ENCODE measurements at regions not wholly inside any gene's neighbourhood (a gene's known extent, or its start where the extent isn't known, plus 50 kb on each side); places are given as distances from the start of the nearest gene placed in this dataset.

DNA sequence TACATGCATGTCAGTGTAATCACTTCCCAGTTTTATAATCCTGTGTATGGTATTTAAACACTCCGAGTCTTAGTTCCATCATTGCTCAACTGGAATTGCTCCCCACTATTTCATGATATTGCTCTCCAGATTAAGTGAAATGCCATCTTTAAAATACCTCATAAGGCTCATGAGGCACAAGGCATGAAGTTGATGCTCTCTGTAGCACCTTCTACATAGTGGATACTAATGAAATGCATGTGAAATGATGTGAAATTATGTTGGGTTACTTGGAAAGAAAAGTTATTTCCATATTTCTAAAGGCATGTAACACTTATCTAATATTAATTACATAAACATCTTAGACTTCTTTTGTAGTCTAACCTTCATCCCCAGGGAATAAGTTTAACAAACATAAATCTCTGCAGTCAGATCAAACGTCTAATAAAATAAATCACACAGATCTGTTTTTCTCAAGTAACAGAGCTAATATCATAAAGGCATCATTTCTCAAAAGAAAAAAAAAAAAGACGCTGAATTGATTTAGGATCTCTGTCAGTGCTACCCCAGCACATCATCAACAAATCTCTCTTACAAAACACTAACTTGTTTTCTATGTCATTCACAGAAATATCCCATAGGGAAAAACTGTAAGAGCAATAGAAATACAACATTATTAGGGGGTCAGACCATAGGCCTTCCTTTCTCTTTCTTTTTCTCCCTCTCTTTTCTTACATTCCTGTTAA is 736.0 kb upstream of the LRRC4C start:
- TF ChIP-seq, protein P1, sequence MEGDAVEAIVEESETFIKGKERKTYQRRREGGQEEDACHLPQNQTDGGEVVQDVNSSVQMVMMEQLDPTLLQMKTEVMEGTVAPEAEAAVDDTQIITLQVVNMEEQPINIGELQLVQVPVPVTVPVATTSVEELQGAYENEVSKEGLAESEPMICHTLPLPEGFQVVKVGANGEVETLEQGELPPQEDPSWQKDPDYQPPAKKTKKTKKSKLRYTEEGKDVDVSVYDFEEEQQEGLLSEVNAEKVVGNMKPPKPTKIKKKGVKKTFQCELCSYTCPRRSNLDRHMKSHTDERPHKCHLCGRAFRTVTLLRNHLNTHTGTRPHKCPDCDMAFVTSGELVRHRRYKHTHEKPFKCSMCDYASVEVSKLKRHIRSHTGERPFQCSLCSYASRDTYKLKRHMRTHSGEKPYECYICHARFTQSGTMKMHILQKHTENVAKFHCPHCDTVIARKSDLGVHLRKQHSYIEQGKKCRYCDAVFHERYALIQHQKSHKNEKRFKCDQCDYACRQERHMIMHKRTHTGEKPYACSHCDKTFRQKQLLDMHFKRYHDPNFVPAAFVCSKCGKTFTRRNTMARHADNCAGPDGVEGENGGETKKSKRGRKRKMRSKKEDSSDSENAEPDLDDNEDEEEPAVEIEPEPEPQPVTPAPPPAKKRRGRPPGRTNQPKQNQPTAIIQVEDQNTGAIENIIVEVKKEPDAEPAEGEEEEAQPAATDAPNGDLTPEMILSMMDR (IDR thresholded peaks at IDR 0.05; ENCODE audit: borderline replicate concordance, extremely low read depth, low read length, poor library complexity, severe bottlenecking) = no peak
- TF ChIP-seq EZH2 (IDR thresholded peaks at IDR 0.05; ENCODE audit: borderline replicate concordance, low read depth, low read length, severe bottlenecking) = no peak
- DNase-seq (no peak), ATAC-seq (ENCODE audit: insufficient read depth, low read depth) (no peak)
- no peak overlapping the region for H3K27ac ChIP-seq (ENCODE audit: low read length)
- H3K79me2 ChIP-seq (ENCODE audit: insufficient read depth, low read length) = no peaks in the 10 kb centered on the region
- peaks cover 4% of the 10 kb centered on the region for H3K9me3 ChIP-seq (ENCODE audit: insufficient read depth, low read length, severe bottlenecking)
- H2AFZ ChIP-seq (ENCODE audit: low read depth, low read length) = no peak overlapping the region
- no peaks in the 10 kb centered on the region for H3K27me3 ChIP-seq (ENCODE audit: insufficient read depth, low read length, poor library complexity)
- no peaks in the 10 kb centered on the region for H4K20me1 ChIP-seq (ENCODE audit: insufficient read depth, low read length)
- H3K4me2 ChIP-seq (ENCODE audit: insufficient read depth, low read length) = no peak overlapping the region
- no peaks in the 10 kb centered on the region for H3K4me1 ChIP-seq (ENCODE audit: insufficient read depth, low read length)
- no peak overlapping the region for H3K9ac ChIP-seq (ENCODE audit: low read depth, low read length)
- no peaks in the 10 kb centered on the region for H3K36me3 ChIP-seq (ENCODE audit: insufficient read depth, low read length)
- H3K4me3 ChIP-seq (ENCODE audit: low read depth in 1 of 2, low read length in 2 of 2) = no peak overlapping the region

DNA sequence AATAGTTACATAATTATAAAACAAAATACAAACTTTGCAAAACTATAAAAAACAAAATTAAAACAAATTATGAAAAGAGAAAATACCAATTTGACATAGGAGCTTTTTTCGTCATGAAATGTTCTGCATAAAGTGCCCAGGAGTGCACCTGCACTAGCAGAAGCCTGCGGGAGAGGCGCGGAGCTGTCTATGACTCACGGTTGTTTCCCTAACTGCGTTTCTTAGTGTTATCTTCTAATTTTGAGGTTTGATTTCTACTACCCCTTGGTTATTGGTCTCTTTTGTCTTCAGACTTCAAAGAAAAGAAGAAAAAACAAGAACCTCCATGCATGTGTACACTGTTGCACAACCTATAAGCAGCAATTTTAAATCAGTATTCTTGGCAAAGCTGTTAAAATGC is 740.9 kb upstream of the LRRC4C start:
- H3K27me3 ChIP-seq (ENCODE audit: insufficient read depth, low read length, poor library complexity) = no peaks in the 10 kb centered on the region
- no peaks in the 10 kb centered on the region for H3K79me2 ChIP-seq (ENCODE audit: insufficient read depth, low read length)
- no peak overlapping the region for H2AFZ ChIP-seq (ENCODE audit: low read depth, low read length)
- no peak overlapping the region for H3K4me3 ChIP-seq (ENCODE audit: low read depth in 1 of 2, low read length in 2 of 2)
- H3K27ac ChIP-seq (ENCODE audit: low read length) = no peak overlapping the region
- H4K20me1 ChIP-seq (ENCODE audit: insufficient read depth, low read length) = no peaks in the 10 kb centered on the region
- ATAC-seq (ENCODE audit: insufficient read depth, low read depth) = no peak
- no peak for DNase-seq
- peaks cover 4% of the 10 kb centered on the region for H3K9me3 ChIP-seq (ENCODE audit: insufficient read depth, low read length, severe bottlenecking)
- H3K4me1 ChIP-seq (ENCODE audit: insufficient read depth, low read length) = no peaks in the 10 kb centered on the region
- no peak overlapping the region for H3K9ac ChIP-seq (ENCODE audit: low read depth, low read length)
- H3K4me2 ChIP-seq (ENCODE audit: insufficient read depth, low read length) = no peak overlapping the region
- TF ChIP-seq, protein P1 (IDR thresholded peaks at IDR 0.05; ENCODE audit: borderline replicate concordance, extremely low read depth, low read length, poor library complexity, severe bottlenecking) = no peak
- TF ChIP-seq EZH2 (IDR thresholded peaks at IDR 0.05; ENCODE audit: borderline replicate concordance, low read depth, low read length, severe bottlenecking) = no peak
- H3K36me3 ChIP-seq (ENCODE audit: insufficient read depth, low read length) = no peaks in the 10 kb centered on the region

DNA sequence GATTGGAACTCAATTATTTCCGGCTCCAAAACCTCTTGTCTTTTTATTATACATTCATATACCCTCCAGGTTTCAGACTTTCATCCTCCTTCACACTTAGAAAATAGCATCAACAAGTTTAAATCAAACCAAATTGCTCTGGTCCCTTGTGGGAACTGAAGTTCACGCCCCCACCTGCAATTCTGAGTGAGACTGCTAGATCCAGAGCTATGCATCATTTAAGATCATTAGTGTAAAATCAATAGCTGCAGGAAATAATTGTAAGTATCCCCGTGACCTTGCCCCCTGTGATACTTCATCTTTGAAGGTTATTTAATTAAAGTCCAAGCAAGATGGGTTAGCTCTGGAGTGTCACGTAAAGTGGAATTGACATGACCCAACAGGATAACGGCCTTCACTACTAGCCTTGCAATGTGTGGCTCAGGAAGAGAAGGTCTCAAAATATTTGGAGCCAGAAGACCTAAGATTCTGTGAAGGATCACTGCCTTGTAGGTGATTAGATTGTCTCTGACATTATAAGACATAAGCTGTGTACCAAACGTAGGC is 742.2 kb upstream of the LRRC4C start:
- Histone ChIP-seq H3K79me2 (ENCODE audit: insufficient read depth, low read length) (no peaks in the 10 kb centered on the region), H3K4me1 (ENCODE audit: insufficient read depth, low read length) (no peaks in the 10 kb centered on the region), H3K4me3 (ENCODE audit: low read depth in 1 of 2, low read length in 2 of 2) (no peak overlapping the region), H3K36me3 (ENCODE audit: insufficient read depth, low read length) (no peaks in the 10 kb centered on the region), H3K9ac (ENCODE audit: low read depth, low read length) (no peak overlapping the region), H3K9me3 (ENCODE audit: insufficient read depth, low read length, severe bottlenecking) (no peaks in the 10 kb centered on the region), H2AFZ (ENCODE audit: low read depth, low read length) (no peak overlapping the region), H3K27ac (ENCODE audit: low read length) (no peak overlapping the region), H4K20me1 (ENCODE audit: insufficient read depth, low read length) (no peaks in the 10 kb centered on the region), H3K27me3 (ENCODE audit: insufficient read depth, low read length, poor library complexity) (no peaks in the 10 kb centered on the region), H3K4me2 (ENCODE audit: insufficient read depth, low read length) (no peak overlapping the region)
- TF ChIP-seq, protein P1 (IDR thresholded peaks at IDR 0.05; ENCODE audit: borderline replicate concordance, extremely low read depth, low read length, poor library complexity, severe bottlenecking) = no peak
- no peak for ATAC-seq (ENCODE audit: insufficient read depth, low read depth)
- DNase-seq = no peak

All from DND-41 (cell line).